T-helper 17 cell (primary cell): ENCODE measurements at regions not wholly inside any gene's neighbourhood (a gene's known extent, or its start where the extent isn't known, plus 50 kb on each side); places are given as distances from the start of the nearest gene placed in this dataset.
"Not testable (repeated sequence)": the region's sequence is repeated elsewhere in the genome, so short reads cannot be mapped to it uniquely, and the experiment has no call there.

Experiments used
- ATAC-seq: fragments of 150-1000 bp; cut with Tn5 transposase; 2 replicates; pipeline ENCODE4 v1.10.0; 2021; ENCODE audit warnings: mild to moderate bottlenecking, moderate library complexity
- DNase-seq, 3 donors: peaks; one replicate each; pipeline versions ENCODE4 v3.0.0 to v3.0.0-alpha.2; 2020 to 2021
- H3K9me3 ChIP-seq: one replicate; pipeline ENCODE4 v1.7.0; 2013; ENCODE audit warnings: low read length, mild to moderate bottlenecking; ENCODE audit not compliant: control insufficient read depth, poor library complexity, severe bottlenecking
- H3K27ac Mint-ChIP-seq: one replicate; pipeline ENCODE4 v1.8.0; 2022; ENCODE audit warnings: mild to moderate bottlenecking, moderate library complexity, mixed read lengths
- H3K27me3 Mint-ChIP-seq: one replicate; pipeline ENCODE4 v1.8.0; 2022; ENCODE audit warnings: mixed read lengths
- H3K36me3 Mint-ChIP-seq: one replicate; pipeline ENCODE4 v1.8.0; 2022; ENCODE audit warnings: low read depth, mixed read lengths
- H3K4me1 Mint-ChIP-seq: one replicate; pipeline ENCODE4 v1.8.0; 2022; ENCODE audit warnings: mild to moderate bottlenecking, mixed read lengths
- H3K4me3 Mint-ChIP-seq: one replicate; pipeline ENCODE4 v1.8.0; 2022; ENCODE audit warnings: mild to moderate bottlenecking, moderate library complexity, mixed read lengths

DNA sequence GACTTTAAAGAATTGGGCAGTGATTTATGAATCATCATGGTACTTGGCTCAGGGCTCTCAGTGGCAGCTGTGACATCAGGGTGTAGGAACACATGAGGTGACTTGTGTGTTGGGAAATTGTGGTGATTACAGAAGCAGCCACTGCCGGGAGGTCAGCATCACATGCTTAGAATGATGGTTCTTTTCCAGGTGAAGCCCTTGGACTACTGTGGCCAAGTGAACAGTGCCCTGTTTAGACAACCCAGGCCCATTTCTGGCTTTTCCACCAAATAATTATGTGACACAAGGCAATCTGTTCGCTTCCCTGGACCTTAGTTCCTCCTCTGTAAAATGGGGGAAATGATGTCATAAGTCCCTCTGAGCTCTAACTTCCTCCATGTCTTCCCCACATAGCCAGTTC is 139.7 kb upstream of the ROPN1 start:
- H3K9me3 ChIP-seq, result no peaks in the 10 kb centered on the region
- H3K4me1 Mint-ChIP-seq, result no peaks in the 10 kb centered on the region
- H3K4me3 Mint-ChIP-seq, result no peak overlapping the region
- no peak overlapping the region for H3K27ac Mint-ChIP-seq
- no peaks in the 10 kb centered on the region for H3K36me3 Mint-ChIP-seq
- peaks cover 49% of the 10 kb centered on the region for H3K27me3 Mint-ChIP-seq
- DNase-seq, result no peak
- ATAC-seq, result no peak

DNA sequence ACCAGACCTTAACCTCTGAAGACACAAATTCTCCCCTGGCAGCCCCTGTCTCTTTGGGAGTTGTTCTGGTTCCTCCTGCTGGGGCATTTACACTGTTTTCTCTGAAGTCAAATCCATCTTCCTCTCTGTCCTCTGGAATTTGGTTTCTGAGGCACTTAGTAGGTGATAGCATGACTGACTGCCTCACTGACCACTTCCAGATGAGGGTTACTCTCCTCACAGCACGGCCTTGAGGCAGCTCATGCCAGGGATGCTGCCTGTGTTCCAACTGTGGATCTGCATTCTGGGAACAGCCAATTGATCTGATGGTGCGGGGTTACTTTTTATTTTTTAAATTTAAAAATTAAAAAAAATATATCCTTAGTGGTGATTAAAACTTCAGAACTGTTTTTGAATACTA is 140.9 kb upstream of the ROPN1 start:
- Mint-ChIP-seq H3K27ac (no peak overlapping the region), H3K4me1 (no peaks in the 10 kb centered on the region), H3K4me3 (no peak overlapping the region), H3K36me3 (peaks cover 3% of the 10 kb centered on the region), H3K27me3 (peaks cover 47% of the 10 kb centered on the region)
- ATAC-seq (no peak), DNase-seq (no peak)
- H3K9me3 ChIP-seq, result no peaks in the 10 kb centered on the region

DNA sequence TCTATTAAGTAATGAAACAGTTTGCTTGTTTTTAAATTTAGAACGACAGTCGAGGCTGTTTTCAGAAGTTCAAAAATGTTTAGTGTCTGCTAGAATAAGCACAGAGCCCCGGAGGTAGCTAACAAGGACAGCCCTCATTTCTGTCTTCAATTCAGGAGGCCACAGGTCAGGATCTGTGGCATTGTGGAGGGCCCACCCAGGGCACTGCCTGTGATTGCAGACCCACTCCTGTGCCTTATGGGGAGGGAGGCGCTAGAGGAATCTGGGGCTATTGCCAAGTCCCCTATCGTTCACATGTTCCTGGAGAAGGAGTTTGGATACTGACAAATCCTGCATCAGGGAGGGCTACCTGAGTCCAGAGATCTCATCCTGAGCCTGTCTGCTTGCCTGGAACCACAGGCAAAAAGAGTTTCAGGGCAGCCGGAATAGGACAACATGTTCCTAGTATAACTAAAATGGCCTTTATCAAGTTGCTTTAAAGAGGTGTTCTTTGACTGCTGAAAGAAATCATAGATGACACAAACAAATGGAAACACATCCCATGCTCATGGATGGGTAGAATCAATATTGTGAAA is 141.5 kb upstream of the ROPN1 start:
- no peak for DNase-seq
- Mint-ChIP-seq H3K4me3 (no peak overlapping the region), H3K36me3 (peaks cover 3% of the 10 kb centered on the region), H3K27me3 (peaks cover 52% of the 10 kb centered on the region), H3K27ac (no peak overlapping the region), H3K4me1 (no peaks in the 10 kb centered on the region)
- H3K9me3 ChIP-seq, result no peaks in the 10 kb centered on the region
- no peak for ATAC-seq

DNA sequence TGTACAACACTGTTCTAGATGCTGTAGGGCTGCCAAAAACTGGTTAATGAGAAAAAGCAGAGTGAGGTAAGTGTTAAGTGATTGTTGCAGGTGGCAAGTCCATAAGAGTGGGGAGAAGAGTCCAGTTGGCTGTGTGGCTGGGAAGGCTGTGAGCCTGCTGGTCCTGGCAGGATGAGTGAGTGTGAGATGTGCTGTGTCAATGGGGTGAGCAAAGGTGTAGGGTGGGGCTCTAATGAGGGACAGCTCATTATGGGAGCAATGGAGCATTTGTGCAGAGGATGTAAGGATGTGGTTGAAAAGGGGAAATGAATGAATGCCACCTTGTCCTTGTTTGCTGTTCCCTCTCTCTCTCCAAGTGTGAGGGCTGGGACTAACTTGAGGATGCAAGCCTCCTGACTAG is 145.3 kb upstream of the ROPN1 start:
- H3K4me3 Mint-ChIP-seq, result no peak overlapping the region
- no peaks in the 10 kb centered on the region for H3K9me3 ChIP-seq
- ATAC-seq, result no peak
- no peak overlapping the region for H3K27ac Mint-ChIP-seq
- H3K36me3 Mint-ChIP-seq, result peaks cover 3% of the 10 kb centered on the region
- DNase-seq, result no peak
- H3K4me1 Mint-ChIP-seq, result no peaks in the 10 kb centered on the region
- H3K27me3 Mint-ChIP-seq, result peaks cover 24% of the 10 kb centered on the region

DNA sequence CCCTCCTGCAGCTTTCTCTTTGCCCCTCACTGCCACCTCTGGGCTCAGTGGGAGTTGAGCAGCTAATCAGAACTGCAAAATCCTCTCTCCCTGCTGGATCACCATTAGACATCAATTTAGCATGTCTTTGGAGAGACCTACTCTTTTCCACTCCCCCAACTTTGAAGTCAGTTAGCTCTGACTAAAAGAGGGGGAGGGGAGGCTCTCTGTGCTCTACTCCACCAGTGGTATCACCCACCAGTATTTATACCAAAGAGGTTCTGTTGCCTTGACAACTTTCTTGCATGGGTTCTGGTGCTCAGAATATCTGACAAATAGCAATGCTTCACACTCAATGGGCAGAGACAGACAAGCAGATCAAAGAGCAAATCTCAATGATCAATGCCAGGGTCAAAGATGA is 146.2 kb upstream of the ROPN1 start:
- Mint-ChIP-seq H3K27ac (no peak overlapping the region), H3K27me3 (peaks cover 22% of the 10 kb centered on the region), H3K36me3 (peaks cover 3% of the 10 kb centered on the region), H3K4me1 (no peaks in the 10 kb centered on the region), H3K4me3 (no peak overlapping the region)
- H3K9me3 ChIP-seq, result no peaks in the 10 kb centered on the region
- ATAC-seq (no peak), DNase-seq (no peak)

DNA sequence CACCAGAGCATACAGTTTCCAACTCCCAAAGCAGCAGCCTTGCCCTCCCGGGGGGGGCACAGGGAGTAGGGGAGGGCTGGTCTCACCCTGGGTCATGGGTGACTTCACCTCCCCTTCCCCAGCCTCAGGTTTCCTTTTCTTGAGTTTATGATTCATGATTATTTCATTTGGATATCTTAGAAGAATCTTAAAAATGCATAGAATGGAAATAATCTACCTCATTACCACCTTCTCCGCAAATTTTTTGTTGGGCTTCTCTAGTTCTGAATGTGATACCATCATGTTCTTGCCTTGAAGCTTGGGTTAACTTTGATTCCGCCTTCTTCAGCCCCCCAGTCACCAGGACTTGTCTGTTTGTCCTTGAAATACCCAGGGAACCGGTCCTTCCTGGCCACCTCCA is 148.8 kb upstream of the ROPN1 start:
- Mint-ChIP-seq H3K4me3 (no peak overlapping the region), H3K27me3 (peaks cover 9% of the 10 kb centered on the region), H3K27ac (no peak overlapping the region)

DNA sequence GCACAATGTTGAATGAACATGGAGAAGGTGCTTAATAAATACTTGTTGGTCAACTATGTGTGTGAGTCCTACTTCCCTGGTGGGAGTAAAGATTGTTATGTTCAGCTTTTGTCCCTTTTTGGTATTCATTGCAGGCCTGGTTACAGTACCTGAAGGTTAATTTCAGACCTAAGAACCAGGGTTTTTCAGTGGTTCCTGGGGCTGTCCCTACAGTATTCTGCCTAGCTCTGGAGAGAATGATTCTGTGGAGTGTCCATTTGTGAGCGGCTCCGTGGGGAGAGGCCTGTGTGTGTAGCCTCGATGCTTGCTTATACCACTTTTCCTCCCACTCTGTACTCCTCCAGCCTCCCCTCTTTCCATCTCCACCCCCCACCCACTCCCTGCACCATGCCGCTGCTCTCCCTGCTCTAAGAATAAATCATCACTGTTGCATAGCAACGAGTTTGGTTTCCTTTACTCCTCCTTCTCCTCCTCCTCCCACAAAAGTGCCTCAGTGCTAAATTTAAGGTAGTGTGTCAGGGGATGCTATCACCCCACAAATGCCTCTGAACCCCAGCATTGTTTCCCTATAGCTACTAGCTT is 150.6 kb upstream of the ROPN1 start:
- Mint-ChIP-seq H3K4me1 (no peaks in the 10 kb centered on the region), H3K27me3 (peaks cover 8% of the 10 kb centered on the region), H3K27ac (no peak overlapping the region), H3K4me3 (no peak overlapping the region), H3K36me3 (peaks cover 2% of the 10 kb centered on the region)
- no peaks in the 10 kb centered on the region for H3K9me3 ChIP-seq
- ATAC-seq (no peak), DNase-seq (no peak)

More for the DNA sequence above, 148.8 kb upstream of the ROPN1 start:
- Mint-ChIP-seq H3K36me3 (peaks cover 3% of the 10 kb centered on the region), H3K4me1 (no peaks in the 10 kb centered on the region)
- H3K9me3 ChIP-seq, result no peaks in the 10 kb centered on the region
- DNase-seq (no peak), ATAC-seq (no peak)

DNA sequence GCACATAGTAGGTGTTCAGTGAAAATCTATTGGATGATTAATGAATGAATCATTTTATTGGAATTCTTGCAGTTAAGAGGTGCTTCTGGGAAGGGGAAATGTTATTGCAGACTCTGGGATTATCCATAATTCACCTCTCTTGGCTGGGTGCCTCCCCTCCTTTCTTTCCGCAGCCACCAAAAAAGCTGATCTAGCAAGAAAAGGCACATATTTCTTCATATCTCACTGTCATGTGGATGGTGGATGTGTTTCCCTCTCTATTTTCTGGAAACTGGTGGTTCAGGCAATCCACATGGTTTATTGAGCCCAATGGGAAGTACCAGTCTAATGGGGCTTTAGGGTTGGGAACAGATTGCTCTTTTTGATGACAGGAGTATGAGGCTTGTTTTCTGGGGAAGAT is 151.1 kb upstream of the ROPN1 start:
- H3K9me3 ChIP-seq, result no peaks in the 10 kb centered on the region
- ATAC-seq (no peak), DNase-seq (no peak)
- H3K36me3 Mint-ChIP-seq, result peaks cover 2% of the 10 kb centered on the region
- H3K4me3 Mint-ChIP-seq, result no peak overlapping the region
- H3K4me1 Mint-ChIP-seq, result no peaks in the 10 kb centered on the region
- H3K27ac Mint-ChIP-seq, result no peak overlapping the region
- H3K27me3 Mint-ChIP-seq, result peaks cover 7% of the 10 kb centered on the region

DNA sequence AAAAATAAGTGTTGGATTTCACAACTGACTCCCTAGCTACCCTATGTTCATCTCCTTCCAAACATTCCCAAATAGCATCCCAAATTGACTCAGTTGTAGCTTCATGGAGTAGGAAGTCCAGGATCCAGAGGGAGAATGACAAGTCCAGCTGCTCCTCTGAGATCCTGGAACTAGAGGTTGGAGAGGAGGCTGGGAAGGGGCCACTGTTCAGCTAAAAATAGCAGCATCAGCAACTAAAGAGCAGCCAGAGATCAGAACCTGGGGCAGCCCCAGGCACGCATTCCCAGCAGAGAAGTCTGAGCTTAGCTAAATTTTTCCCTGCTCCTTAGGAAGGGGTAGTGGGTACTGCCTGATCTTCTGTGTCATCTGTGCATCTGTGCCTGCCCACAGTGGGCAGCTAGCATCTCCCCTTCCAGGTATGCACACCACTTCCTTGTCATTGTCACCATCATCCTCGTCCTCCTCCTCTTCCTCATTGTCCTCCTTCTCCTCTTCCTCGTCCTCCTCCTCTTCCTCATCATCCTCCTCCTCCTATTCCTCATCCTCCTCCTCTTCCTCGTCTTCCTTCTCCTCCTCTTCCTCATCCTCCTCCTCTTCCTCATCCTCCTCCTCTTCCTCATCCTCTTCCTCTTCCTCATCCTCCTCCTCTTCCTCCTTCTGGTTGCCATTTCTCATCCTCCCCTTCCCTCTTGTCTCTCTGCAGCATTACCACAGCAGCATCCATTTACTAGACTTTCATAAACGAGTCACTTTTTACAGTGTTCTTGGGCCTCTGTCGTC is 152.3 kb upstream of the ROPN1 start:
- H3K9me3 ChIP-seq, result no peaks in the 10 kb centered on the region
- Mint-ChIP-seq H3K36me3 (peaks cover 2% of the 10 kb centered on the region), H3K27ac (no peak overlapping the region), H3K4me3 (no peak overlapping the region), H3K27me3 (peaks cover 8% of the 10 kb centered on the region), H3K4me1 (no peaks in the 10 kb centered on the region)
- no peak for ATAC-seq
- no peak for DNase-seq

DNA sequence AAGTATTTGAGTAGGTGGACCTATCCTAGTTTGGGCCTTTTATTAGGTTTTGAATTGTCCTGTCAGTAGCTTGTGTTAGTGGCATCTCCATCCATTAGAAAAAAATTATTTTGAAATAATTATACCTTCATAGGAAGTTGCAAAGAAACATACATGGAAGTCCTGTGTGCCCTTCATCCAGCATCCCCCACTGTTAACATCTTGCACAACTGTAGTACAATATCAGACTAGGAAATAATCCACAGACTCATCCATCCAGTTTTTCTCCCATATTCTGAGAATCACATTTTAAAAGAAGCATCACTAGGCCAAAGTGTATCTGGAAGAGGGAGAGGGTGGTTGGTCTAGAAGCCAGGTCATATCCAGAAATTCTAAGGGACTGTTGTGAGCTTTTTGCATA is 155.5 kb upstream of the ROPN1 start:
- no peak for ATAC-seq
- Mint-ChIP-seq H3K4me1 (no peaks in the 10 kb centered on the region), H3K27ac (no peak overlapping the region), H3K27me3 (peaks cover 8% of the 10 kb centered on the region), H3K36me3 (peaks cover 2% of the 10 kb centered on the region), H3K4me3 (no peak overlapping the region)
- no peaks in the 10 kb centered on the region for H3K9me3 ChIP-seq
- DNase-seq, result no peak

DNA sequence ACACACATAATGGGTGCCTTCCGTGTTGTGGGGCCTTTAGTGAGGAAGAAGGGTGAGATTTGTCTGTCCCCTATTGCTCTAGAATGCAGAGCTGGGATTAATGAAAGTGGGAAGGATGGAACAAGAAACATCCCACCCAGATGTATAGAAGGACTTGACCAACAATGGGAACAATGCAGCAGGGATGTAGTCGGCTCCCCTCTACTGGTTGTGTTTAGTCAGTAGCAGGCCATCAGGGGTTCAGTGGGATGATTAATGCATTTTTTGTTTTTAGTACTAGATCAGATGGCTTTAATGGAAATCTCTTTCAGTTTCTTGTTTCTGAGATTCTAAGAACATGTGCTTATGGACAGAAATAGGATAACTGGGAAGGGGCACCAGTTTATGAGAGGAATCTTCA is 156.0 kb upstream of the ROPN1 start:
- DNase-seq (no peak), ATAC-seq (no peak)
- no peaks in the 10 kb centered on the region for H3K9me3 ChIP-seq
- Mint-ChIP-seq H3K27me3 (peaks cover 8% of the 10 kb centered on the region), H3K4me3 (no peak overlapping the region), H3K36me3 (peaks cover 2% of the 10 kb centered on the region), H3K4me1 (no peaks in the 10 kb centered on the region), H3K27ac (no peak overlapping the region)

DNA sequence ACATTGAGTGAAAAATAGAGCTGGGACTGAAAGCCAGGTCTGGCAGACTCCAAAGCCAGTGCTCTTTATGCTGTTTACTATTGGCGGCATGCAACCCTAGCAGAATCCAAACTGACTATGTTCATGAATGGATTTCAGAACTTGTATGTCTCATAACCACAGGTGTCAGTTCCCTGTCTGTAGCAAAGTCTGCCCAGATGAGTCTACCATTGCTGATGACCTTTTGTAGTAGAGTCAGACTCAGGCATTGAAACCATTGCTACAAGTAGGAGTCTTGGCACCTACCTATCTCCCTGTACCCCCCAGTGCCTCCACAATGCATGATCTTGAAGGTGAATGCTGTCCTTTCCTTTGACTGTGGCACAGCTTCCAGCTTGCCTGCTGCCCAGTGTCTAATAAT is 157.2 kb upstream of the ROPN1 start:
- no peak for ATAC-seq
- Mint-ChIP-seq H3K27ac (no peak overlapping the region), H3K4me3 (no peak overlapping the region), H3K4me1 (no peaks in the 10 kb centered on the region), H3K36me3 (peaks cover 2% of the 10 kb centered on the region), H3K27me3 (peaks cover 8% of the 10 kb centered on the region)
- DNase-seq, result no peak
- no peaks in the 10 kb centered on the region for H3K9me3 ChIP-seq

DNA sequence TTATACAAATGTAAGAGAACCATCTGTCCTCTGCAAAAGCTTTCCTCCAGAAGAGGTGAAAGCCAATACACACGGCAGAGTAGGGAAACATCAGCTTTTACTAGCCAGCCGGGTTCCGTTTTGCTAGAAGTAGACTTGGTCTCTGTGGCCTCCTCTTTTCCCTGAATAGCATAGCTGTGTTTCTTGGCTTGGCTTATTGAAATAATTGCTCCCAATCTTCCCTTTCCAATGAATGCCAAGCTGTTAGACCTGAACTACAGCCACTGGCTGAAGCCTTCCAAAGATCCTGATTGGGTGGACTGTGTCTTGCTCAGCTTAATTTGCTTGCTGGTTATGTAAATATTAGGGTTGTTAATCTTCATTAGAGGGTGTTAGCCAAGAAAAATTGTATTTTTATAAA is 157.8 kb upstream of the ROPN1 start:
- Mint-ChIP-seq H3K36me3 (peaks cover 2% of the 10 kb centered on the region), H3K27ac (no peak overlapping the region), H3K4me3 (no peak overlapping the region), H3K27me3 (peaks cover 8% of the 10 kb centered on the region), H3K4me1 (no peaks in the 10 kb centered on the region)
- DNase-seq, result no peak
- H3K9me3 ChIP-seq, result no peaks in the 10 kb centered on the region
- no peak for ATAC-seq

DNA sequence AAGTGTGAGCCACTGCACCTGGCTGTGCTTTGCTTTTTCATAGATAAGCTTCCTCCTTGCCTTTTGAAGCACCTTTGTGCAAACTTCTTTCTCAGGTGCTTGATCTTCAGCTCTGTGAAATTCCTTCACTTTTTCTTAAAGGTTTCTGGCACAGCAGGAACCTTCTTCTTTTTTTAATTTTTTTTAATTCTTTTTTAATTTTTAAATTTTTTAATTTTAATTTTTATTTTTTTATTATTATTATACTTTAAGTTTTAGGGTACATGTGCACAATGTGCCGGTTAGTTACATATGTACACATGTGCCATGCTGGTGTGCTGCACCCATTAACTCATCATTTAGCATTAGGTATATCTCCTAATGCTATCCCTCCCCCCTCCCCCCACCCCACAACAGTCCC is 161.0 kb upstream of the ROPN1 start:
- not testable (repeated sequence) for H3K27ac Mint-ChIP-seq, DNase-seq, H3K36me3 Mint-ChIP-seq, H3K4me1 Mint-ChIP-seq, ATAC-seq, H3K9me3 ChIP-seq, H3K4me3 Mint-ChIP-seq
- peaks cover 26% of the 10 kb centered on the region for H3K27me3 Mint-ChIP-seq
